NCI-H1694 (cell line): ENCODE measurements at regions not wholly inside any gene's neighbourhood (a gene's known extent, or its start where the extent isn't known, plus 50 kb on each side); places are given as distances from the start of the nearest gene placed in this dataset.

Experiments
- DNase-seq: peaks from one replicate; lab custom pipeline; 2025; lab: John Stamatoyannopoulos, UW

DNA sequence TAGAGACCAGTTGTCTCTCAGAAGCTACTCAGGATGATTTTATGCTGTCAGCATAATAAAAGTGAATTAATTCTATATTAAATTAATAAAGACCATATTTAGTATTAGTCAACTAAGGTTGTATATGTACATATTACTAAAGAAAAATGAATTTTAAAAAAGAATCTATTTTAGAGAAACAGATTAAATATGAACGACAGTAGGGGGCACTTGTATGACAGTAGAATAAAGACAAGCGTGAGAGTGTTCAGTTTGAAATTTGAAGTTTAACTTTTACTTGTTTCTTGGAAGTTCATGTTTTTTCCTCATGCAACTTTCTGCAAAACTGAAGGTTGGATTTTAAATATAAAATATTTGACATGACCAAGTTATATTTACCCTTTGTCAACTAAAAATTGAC is 67.9 kb upstream of the MACF1 start:
- no peak for DNase-seq

DNA sequence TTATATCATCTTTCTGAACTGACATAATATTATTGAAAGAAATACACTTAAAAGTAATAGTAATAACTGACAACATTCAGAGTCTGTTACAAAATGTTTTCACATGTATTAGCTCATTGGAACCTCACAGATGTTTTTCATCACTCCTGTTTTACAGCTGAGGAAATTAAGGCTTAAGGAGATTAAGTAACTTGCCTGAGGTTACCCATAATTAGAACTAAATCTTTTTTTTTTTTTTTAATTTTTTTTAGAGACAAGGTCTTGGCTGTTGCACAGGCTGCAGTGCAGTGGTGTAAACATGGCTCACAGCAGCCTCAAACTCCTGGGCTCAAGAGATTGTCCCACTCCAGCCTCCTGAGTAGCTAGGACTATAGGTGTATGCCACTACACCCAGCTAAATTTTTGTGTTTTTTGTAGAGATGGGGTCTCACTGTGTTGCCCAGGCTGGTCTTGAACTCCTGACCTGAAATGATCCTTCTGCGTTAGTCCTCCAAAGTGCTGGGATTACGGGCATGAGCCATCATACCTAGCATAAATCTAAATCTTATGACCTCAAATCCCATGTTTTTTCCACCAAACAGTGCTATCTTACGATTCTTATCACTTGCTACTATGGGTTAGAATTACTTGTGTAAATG is 64.7 kb upstream of the MACF1 start:
- DNase-seq, result no peak

DNA sequence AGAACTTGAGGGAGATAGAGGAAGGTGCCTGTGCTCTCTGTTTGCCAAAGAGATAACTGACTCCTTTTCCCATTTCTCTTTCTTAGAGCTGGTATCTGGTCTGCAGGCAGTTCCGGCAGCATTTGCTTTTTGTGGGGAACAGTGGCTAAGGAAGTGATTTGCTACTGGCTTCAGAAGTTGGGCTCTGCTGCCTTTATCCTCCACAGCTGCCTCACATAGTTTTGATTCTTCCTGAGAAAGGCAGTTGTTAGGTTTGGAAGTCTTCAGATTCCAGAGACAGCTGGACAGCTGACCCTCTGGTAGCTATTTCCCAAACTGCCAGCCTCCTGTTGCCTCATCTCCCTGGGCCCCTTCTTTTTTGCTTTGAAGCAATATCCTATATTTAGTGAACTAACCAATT is 62.6 kb upstream of the MACF1 start:
- no peak for DNase-seq

DNA sequence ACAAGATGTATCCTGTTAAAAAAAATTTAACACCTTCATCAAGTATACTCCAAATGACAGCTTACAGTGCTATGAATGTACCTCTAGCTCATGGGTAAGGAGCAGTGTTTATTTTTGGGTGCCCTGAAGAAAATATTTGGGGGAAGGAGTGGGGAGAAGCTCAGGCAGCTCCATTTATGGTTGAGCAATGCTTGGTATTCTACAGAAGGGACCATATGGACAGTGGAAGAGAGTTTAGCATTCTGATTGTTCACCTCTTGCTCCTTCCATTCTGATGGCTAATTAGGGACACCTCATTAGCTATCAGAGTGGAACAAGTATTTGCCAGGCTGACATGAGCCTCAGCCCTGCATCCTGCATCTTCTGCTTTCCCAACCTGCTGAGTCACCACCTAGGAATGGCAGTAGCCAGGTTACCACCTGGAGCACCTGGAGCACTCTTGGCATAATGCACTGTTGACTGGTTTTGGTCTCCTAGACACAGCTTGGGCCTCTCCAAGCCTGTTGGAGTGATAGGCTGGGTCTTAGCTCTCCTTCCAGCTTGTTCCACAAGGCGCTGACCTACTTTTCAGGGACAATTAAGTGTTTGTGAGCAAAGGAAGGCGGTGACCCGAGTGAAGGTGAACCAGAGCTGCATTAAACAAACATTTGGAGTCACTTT is 62.0 kb upstream of the MACF1 start:
- DNase-seq, result no peak

DNA sequence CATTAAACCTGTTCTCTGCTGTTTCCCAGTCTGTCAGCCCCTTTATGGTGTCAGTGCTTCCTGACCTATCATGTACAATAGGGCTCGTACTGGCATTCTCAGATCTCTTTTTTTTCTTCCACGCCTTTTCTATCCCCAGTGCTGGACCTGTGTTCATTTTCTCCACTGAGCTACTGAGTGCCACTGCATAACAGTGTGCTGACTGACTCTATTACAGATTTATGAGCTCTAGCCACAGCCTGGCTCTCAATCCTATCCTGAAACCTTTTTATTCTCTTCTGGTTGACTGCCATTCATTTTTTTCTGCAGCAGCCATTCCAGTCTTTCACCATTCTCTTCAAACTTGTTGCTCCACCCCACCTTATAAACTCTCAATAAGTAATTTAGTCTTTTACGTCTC is 59.6 kb upstream of the MACF1 start:
- DNase-seq, result no peak

DNA sequence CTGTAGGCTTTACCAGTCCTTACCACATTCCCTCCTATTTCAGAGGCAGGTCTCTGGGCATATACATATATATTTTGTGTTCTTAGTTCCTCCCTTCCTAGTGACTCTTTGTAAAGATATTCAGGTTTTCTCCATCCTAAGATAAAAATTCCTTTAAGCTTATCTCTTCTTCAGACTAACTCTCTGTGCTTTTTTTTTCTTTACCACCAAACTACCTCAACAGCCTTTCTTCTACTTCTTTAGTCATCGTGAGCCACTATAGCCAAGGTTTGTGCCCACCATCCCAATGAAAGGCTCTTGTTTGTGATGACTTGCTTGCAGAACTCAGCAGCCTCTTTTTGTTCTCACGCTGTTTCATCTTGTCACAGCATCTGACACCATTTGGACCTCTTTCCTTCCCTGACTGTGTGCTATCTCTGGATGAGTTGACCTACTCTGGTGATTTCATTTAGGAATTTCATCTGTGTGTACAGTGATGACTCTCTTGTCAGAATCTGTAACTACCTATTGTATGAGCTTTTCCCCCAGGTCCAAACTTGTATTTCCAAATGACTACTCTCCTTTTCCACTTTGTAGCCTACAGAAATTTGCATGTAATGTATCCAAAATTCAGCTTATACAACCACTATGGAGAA is 59.0 kb upstream of the MACF1 start:
- DNase-seq, result no peak

DNA sequence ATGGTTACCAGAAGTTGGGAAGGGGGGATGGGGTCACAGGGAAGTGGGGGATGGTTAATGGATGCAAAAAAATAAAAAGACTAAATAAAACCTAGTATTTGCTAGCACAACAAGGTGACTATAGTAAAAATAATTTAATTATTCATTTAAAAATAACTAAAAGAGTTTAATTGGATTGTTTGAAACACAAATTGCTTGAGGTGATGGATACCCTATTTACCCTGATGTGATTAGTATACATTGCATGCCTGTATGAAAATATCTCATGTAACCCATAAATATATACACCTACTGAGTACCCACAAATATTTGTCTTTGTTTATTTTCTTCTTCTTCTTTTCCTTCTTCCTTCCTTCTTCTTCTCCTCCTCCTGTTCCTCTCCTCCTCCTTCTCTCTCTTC is 57.8 kb upstream of the MACF1 start:
- no peak for DNase-seq

DNA sequence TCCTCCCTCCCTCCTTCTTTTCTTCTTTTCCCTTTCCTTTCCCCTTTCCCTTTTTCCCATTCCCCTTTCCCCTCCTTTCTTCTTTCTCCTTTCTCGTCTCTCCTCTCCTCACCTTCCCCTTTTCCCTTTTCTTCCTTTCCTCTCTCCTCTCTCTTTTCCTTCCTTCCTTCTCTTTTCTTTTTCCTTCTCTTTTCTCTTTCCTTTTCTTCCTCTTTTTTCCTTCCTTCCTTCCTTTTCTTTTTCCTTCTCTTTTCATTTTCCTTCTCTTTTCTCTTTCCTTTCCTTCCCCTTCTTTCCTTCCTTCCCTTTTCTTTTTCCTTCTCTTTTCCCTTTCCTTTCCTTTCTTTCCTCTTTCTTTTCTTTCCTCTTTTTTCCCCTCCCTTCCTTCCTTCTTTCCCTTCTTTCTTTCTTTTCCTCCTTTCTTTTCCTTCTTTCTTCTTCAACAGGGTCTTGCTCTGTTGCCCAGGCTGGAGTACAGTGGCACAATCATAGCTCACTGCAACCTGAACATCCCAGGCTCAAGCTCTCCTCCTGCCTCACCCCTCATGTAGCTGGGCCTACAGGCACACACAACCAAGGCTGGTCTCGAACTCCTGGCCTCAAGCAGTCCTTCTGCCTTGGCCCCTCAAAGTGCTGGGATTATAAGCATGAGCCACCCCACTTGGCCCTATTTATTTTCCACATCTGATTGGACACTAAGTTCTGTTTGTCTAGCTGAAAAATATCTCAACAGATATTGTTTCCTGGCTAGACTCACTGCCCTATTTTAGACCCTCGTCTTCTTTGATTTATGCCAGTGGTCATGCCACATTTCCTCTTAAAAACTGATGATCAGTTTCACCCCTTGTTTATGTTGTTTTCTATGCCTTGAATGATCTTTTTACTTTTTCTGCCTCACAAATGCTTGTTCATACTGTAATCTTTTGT is 57.1 kb upstream of the MACF1 start:
- DNase-seq, result no peak

DNA sequence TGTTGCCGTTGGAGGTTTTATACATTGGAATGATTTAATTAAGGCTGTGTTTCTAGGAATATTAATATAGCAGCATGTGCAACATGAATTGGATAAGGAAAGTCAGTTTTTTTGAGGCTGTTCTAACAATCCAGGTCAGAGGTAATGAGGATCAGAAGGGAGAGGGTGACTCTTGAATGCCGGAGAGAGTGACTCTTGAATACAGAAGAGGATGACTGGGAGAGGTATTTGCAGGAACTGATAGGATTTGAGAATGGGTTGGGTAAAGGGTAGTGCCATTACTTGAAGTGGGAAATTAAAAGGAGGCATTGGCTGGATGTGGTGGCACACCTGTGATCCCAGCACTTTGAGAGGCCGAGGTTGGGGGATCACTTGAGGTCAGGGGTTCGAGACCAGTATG is 55.6 kb upstream of the MACF1 start:
- no peak for DNase-seq

DNA sequence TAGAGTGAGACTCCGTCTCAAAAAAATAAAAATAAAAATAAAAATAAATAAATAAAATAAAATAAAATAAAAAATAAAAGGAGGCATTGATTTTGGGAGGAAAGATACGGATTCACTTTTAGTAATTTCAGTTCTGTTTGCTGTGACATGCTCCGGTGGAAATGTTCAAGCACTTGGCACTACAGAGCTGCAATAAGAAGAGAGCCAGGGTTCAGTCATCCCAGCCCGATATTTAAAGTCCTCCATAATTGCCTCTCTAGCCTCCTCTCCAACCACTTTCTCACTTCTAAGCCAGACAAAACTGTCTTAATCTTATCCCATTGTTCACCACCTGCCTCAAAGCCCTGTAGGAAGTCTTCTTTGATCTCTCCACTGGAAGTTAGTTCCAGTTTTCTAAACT is 55.0 kb upstream of the MACF1 start:
- DNase-seq, result no peak

DNA sequence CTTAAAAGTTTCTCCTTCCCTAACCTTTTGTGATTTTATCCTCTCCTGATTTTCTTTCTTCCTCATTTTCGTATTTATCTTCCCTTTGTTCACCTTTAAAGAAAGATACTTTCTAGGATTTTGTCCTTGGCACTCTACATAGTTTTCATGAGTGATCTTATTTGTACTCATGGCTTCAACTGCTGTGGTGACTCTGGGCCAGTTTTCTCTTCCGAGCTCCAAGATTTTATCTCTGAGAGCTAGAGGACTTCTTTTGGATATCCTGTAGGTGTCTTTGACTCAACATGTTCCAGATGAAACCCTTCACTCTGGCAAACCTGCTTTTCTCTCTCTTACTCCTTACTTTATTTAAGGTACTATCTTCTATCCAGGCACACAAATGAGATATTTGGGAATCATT is 53.7 kb upstream of the MACF1 start:
- DNase-seq, result no peak

DNA sequence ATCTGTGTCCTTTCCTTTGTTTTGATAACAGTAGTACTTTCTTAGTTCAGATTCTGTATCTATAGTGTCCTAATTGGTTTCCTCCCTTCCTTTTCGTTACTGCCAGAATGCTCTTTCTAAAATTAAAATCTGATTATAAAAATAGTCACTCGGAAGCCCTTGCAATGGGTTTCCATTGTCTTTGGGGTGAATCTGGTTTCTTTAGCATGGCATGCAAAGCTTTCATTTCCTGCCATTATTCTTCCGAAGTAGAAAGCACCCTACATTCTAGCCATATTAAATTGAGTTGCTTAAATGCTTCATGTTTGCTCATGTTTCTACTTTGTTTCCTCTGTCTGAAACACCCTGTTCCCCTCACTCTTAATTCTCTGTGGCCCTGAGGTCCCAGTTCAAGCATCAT is 53.2 kb upstream of the MACF1 start:
- no peak for DNase-seq

DNA sequence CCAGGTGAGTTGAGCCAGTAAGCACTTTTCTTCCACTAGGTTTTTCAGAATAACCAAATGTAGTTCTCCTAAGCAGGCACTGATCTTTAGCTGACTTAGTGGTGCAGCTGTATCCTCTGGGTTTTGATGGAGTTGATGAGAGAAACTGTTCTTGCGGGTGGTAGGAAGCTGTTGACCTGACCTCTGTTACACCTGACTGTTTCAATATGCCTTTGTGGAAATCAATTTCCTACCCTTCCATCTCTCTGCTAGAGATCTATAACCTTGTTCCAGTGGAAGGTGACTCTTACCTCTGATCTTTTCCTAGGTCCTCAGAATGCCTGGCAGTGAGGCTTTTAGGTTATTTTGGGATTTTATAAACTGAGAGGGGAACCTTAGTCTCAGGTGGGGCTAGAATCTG is 51.6 kb upstream of the MACF1 start:
- DNase-seq, result no peak

DNA sequence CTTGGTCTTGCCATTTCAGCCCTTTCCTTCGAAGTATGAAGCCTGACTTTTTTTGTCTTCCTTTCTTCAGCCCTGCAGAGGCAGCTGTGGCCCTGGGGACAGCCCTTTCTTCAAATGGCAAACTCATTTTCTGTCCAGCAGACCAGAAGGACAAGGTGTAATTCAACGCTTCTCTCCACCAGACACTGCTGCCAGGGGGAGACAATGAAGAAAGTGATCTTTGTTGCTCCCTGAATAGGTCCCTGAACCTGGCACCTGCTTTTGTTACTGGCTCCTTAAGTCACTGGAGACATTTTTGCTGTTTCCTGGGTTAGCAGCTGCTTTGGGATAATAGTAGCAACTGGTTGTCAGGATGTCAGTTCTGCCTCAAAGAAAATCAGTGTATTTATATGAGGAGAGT is 50.8 kb upstream of the MACF1 start:
- DNase-seq, result no peak

DNA sequence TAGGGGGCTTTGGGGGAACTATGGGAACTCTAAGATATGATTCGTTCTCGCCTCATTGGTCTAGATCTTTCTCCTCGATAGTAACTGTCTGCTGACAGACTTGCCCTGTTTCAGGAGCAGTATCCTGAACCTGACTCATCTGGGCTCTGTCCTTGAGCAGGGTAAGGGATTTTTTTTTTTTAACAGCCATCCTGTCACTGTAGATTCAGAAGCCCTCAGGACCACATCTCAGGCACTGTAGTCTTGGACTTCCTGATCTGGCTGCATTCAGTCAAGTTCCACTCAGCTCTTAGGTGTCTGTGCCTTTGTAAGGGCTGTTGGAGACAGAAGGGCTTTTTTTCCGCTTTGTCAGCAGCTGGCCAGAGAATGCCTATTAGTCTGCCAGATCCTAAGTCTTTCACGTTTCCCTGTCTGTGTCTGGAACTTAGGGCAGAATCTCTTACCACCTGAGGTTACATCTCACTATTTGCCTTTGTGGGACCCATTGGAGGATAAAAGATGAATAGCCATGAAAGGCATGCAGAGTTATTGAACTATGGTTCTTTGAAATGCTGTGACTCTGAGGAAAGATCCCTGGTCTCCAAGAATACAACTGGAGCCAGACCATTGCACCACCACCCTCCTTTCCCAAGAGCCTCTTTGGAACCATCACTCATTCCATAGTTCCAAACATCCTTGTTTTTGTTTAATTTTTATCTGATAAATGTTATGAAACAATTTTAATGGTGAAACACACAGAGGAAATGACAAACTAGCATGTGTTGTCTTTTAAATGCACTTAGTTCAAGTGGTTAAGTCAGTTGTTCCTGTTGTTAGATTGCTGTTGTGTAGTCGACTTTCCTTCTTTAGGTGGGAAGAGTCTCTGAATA is 49.7 kb upstream of the MACF1 start:
- DNase-seq, result no peak
